GM10248 (cell line): ENCODE measurements at regions not wholly inside any gene's neighbourhood (a gene's known extent, or its start where the extent isn't known, plus 50 kb on each side); places are given as distances from the start of the nearest gene placed in this dataset.

Source experiments
- CTCF ChIA-PET: fragments of 300-600 bp; sonication (Branson Sonifier 250); formaldehyde crosslinking; extraction: SDS; loops from one replicate; lab custom pipeline; 2021; ENCODE audit warnings: antibody characterized with exemption; lab: Yijun Ruan, JAX
- POLR2A ChIA-PET: fragments of 350-650 bp; sonication (Branson Sonifier 250); formaldehyde crosslinking; extraction: SDS; loops from one replicate; lab custom pipeline; 2020; ENCODE audit warnings: antibody characterized with exemption; lab: Yijun Ruan, JAX
- DNase-seq: peaks from one replicate; pipeline ENCODE4 v3.0.0; 2012; ENCODE audit errors: extremely low spot score
- CTCF ChIP-seq: IDR thresholded peaks from 2 replicates; pipeline ENCODE4 v1.5.1; 2012; ENCODE audit warnings: mild to moderate bottlenecking, low read depth; ENCODE audit errors: extremely low read depth, missing control alignments, control extremely low read depth

DNA sequence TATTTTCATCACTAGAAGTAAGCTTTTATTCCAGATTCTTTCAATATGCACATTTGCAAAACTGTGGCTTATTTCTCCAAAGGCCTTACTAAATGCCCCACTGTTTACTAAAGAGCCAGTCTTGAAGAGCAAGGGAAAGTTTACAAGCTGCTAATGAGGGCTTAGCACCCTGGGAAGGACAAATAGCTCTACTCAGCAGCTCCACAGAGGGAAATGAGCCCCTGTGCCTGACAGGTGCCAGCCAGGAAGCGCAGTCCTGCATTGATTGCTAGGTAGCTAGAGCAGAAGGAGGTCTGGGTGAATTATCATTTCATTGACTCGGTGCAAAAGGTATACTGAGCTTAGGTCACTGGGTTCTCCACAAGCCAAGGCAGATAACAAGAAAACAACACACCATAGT, 307.0 kb downstream of the SETD4 start:
- ChIA-PET POLR2A (no interaction called here), CTCF (interaction anchor here (1.6 kb wide), 1 partner anchor 11 kb away, joined by 6 read pairs; no protein-coding TSS in a partner anchor)
- no peak for TF ChIP-seq CTCF
- DNase-seq: no peak

DNA sequence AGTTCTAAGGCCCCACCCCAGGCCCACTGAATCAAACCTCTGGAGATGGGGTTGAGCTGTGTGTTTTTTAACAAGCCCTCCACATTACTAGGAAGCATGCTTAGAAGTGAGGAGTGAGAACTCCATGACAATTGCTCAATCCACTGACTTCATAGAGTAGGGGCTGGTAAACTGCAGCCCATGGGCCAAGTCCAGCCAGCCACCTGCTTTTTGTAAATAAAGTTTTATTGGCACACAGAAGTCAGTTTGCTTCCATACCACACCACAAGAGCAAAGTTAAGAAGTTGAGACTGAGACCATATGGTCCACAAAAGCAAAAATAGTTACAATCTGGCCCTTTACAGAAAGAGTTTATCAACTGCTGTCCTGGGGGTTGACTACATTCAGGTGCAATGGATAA, 309.2 kb downstream of the SETD4 start:
- no peak for DNase-seq
- ChIA-PET POLR2A (no interaction called here), CTCF (interaction anchor here (1.4 kb wide), 1 partner anchor 14 kb away, joined by 3 read pairs; no protein-coding TSS in a partner anchor)
- no peak for TF ChIP-seq CTCF

GRCh38 chr21:35749904-35750303, 310.4 kb downstream of the SETD4 start:
- TF ChIP-seq CTCF: no peak
- POLR2A ChIA-PET: no interaction called here
- DNase-seq: no peak
- CTCF ChIA-PET: interaction anchor here (1.4 to 1.6 kb wide), 4 partner anchors 11 to 245 kb away, joined by 3 to 5 read pairs (median 3); no protein-coding TSS in a partner anchor

DNA sequence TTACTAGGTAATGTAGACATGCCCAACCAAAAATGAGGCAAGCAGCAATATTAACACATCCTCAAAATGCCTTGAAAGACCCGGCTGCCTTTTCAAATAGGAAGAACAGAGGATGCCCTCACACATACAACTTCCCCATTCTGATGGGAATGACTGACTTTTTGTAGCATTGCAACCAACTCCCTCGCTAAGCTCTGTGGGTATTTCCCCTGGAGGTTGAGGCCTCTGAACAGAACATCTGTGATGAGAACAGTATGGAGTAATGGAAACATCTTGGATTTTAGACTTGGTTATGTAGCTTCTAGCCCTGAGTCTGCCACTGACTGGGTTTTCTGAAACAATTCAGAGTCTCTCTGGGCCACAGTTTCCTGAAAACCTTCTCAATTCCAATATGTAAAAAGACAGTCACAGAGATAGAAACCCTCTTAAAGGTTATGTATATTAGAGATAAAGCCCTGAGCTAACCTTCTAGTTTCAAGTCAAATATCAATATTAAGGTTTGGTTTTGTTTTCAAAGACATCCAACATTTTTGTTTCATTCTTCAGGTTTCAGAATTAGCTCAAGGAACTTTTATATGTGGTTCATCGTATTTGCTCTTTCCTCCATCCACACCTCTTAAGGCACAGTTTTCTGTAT, 311.5 kb downstream of the SETD4 start:
- POLR2A ChIA-PET: no interaction called here
- no peak for TF ChIP-seq CTCF
- CTCF ChIA-PET: interaction anchor here (1.4 to 1.6 kb wide), 4 partner anchors 12 to 244 kb away, joined by 3 to 5 read pairs (median 4); no protein-coding TSS in a partner anchor
- no peak for DNase-seq

DNA sequence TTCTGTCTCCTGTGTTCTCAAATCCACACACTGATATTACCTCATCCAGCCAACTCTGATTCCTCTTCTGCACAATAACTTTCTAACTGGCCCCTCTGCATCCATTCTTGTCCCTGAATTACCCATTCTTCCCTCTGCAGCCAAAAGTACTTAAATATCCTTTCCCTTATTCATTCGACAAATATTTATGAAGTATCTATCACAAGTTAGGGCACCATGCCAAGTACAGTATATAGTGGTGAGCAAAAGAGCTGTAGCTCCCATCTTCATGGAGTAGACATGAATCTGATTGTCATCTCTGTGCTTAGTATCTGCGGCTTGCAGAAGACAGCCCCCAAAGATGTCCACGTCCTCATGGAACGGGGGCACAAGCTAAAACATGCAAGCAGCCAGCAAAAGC, 316.8 kb downstream of the SETD4 start:
- ChIA-PET CTCF (interaction anchor here (1.1 kb wide), 1 partner anchor 18 kb away, joined by 3 read pairs; no protein-coding TSS in a partner anchor), POLR2A (no interaction called here)
- TF ChIP-seq CTCF: no peak
- DNase-seq: no peak

DNA sequence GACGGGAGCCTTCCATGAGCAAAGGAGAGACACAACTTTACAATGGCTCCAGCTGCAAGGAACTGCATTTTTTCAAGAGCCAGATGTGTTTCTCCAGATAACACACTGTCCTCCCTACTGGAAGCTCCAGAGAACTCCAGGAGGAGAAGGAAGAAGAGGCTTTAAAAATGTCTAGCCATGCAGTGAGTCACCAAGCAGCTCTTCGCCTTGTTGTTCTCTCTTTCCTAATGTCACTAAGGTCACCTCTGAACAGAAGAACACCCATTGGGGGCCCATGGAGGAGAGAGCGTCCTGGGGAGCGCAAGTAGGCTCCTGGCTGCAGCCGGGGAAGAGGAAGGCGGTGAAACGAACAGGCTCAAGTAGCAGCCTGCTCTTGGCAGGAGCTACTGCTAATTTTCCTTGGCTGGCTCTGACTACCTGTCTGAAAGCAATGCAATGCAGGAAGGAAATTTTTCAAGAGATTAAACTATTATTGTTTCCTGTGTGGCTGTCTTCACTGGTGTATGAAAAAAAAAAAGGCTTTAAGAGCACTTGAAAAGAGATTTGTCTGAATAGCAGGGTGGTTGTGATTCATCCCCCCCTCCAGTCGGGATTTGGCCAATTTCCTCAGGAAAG, 321.9 kb downstream of the SETD4 start:
- CTCF ChIA-PET: interaction anchor here (1.5 kb wide), 1 partner anchor 33 kb away, joined by 3 read pairs; no protein-coding TSS in a partner anchor
- TF ChIP-seq CTCF: no peak
- no peak for DNase-seq
- POLR2A ChIA-PET: no interaction called here
